ENCODE measurements at regions not wholly inside any gene's neighbourhood (a gene's known extent, or its start where the extent isn't known, plus 50 kb on each side); places are given as distances from the start of the nearest gene placed in this dataset.

- H3K27ac ChIP-seq (ENCODE audit: low read length), result no peak overlapping the region
- intact Hi-C loops (cut with micrococcal nuclease; ENCODE audit: unreplicated experiment), result no loop called here
- no peaks in the 10 kb centered on the region for H3K36me3 ChIP-seq (ENCODE audit: control insufficient read depth, insufficient read depth, low read length)
- ATAC-seq (no peak), DNase-seq (ENCODE audit: low read depth, low spot score) (no peak)
- POLR2A ChIA-PET, result no interaction called here
- H3K4me3 ChIP-seq (ENCODE audit: low read depth in 2 of 2, low read length in 2 of 2), result no peak overlapping the region
- no TSS peak for BruUV-seq (replicated peaks)
- H3K27me3 ChIP-seq (ENCODE audit: control insufficient read depth, insufficient read depth, low read length), result no peaks in the 10 kb centered on the region
- CTCF ChIA-PET, result no interaction called here
- no peaks in the 10 kb centered on the region for H3K4me1 ChIP-seq (ENCODE audit: control insufficient read depth, insufficient read depth, low read length)
- in situ Hi-C loops (cut with HindIII; ENCODE audit: low pct_unique_long_range_greater_than_20kb, low sequenced_read_pairs), result no loop called here
- no peaks in the 10 kb centered on the region for H3K9me3 ChIP-seq (ENCODE audit: control insufficient read depth, insufficient read depth, low read depth, low read length)
- TF ChIP-seq REST (IDR thresholded peaks at IDR 0.05; ENCODE audit: insufficient read depth in 1 of 2, low read depth in 2 of 2, low read length in 1 of 2) (no peak), POLR2AphosphoS5 (IDR thresholded peaks at IDR 0.05; ENCODE audit: low read depth, low read length) (no peak), SIN3A (IDR thresholded peaks at IDR 0.05; ENCODE audit: borderline replicate concordance, insufficient read depth, low read depth, low read length) (no peak), TCF7L2 (IDR thresholded peaks at IDR 0.05; ENCODE audit: low read depth, low read length) (no peak), CTCF (IDR thresholded peaks at IDR 0.05) (no peak)
These were observed 174.4 kb upstream of the KIAA1217 start for GRCh38 chr10:24034571-24034970.

GRCh38 chr10:24035761-24036160 is 173.2 kb upstream of the KIAA1217 start:
- BruUV-seq (replicated peaks), result no TSS peak
- no peak for DNase-seq (ENCODE audit: low read depth, low spot score)
- CTCF ChIA-PET, result no interaction called here
- no peaks in the 10 kb centered on the region for H3K27me3 ChIP-seq (ENCODE audit: control insufficient read depth, insufficient read depth, low read length)
- no peaks in the 10 kb centered on the region for H3K4me1 ChIP-seq (ENCODE audit: control insufficient read depth, insufficient read depth, low read length)
- H3K36me3 ChIP-seq (ENCODE audit: control insufficient read depth, insufficient read depth, low read length), result no peaks in the 10 kb centered on the region
- no peak for TF ChIP-seq SIN3A (IDR thresholded peaks at IDR 0.05; ENCODE audit: borderline replicate concordance, insufficient read depth, low read depth, low read length)
- no peak for TF ChIP-seq TCF7L2 (IDR thresholded peaks at IDR 0.05; ENCODE audit: low read depth, low read length)
- no peak for TF ChIP-seq CTCF (IDR thresholded peaks at IDR 0.05)
- TF ChIP-seq POLR2AphosphoS5 (IDR thresholded peaks at IDR 0.05; ENCODE audit: low read depth, low read length), result no peak
- no peak for TF ChIP-seq REST (IDR thresholded peaks at IDR 0.05; ENCODE audit: insufficient read depth in 1 of 2, low read depth in 2 of 2, low read length in 1 of 2)
- in situ Hi-C loops (cut with HindIII; ENCODE audit: low pct_unique_long_range_greater_than_20kb, low sequenced_read_pairs), result no loop called here
- H3K27ac ChIP-seq (ENCODE audit: low read length), result no peak overlapping the region
- intact Hi-C loops (cut with micrococcal nuclease; ENCODE audit: unreplicated experiment), result no loop called here
- ATAC-seq, result no peak
- no peak overlapping the region for H3K4me3 ChIP-seq (ENCODE audit: low read depth in 2 of 2, low read length in 2 of 2)
- H3K9me3 ChIP-seq (ENCODE audit: control insufficient read depth, insufficient read depth, low read depth, low read length), result no peaks in the 10 kb centered on the region
- POLR2A ChIA-PET, result no interaction called here
